GM19099 (cell line): ENCODE measurements at regions not wholly inside any gene's neighbourhood (a gene's known extent, or its start where the extent isn't known, plus 50 kb on each side); places are given as distances from the start of the nearest gene placed in this dataset.

Experiments
- POLR2A ChIP-seq: IDR thresholded peaks from 3 replicates; pipeline ENCODE4 v1.6.1; 2011; ENCODE audit warnings: low read depth; ENCODE audit not compliant: insufficient read length; ENCODE audit errors: extremely low read depth

DNA sequence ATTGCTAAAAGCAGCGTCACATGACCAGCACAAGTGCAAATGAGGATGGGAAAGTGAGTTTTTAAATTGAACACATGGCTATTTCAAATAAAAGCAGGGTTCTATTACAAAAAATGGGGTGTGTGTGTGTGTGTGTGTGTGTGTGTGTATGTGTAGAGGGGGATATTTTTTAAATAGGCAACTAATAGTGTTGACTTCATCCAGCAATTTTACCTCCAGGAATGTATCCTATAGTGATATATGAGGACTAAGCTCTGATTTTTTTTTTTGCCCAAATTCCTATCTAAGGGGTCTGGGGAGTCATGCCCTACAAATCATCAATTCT is 78.9 kb upstream of the AMN1 start:
- peak; percentile 0 for TF ChIP-seq POLR2A

DNA sequence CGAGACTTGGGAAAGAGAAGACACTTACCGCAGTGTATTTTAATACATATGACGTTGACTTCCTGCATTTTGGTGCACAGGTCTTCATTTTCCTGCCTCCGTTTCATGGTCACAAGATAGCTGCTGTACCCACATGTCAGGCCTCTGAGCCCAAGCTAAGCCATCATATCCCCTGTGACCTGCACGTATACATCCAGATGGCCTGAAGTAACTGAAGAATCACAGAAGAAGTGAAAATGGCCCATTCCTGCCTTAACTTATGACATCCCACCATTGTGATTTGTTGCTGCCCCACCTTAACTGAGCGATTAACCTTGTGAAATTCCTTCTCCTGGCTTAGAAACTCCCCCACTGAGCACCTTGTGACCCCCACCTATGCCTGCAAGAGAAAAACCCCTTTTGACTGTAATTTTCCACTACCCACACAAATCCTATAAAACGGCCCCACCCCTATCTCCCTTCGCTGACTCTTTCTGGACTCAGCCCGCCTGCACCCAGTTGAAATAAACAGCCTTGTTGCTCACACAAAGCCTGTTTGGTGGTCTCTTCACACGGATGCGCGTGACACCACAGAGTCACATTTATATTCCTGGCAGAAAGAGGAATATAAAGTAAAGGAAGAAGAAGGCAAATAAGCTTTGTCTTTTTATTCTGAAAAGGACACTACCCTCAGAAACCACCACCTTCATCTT is 78.4 kb upstream of the AMN1 start:
- TF ChIP-seq POLR2A, result peak; percentile 55

DNA sequence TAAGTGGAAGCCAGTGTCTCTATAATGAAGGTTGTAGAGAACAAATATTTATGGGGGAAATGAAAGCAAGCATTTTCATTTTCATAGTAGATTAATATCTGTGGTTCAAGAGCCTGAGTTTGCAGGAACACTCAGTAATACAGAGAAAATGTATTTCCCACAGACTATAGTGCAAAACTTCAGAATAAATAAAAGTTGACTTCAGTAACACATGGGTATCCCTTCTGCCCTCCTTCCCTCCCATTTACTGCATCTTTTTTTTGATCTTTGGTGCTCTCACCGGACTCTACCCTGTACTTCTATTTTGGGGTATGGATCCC is 75.3 kb upstream of the AMN1 start:
- no peak for TF ChIP-seq POLR2A

DNA sequence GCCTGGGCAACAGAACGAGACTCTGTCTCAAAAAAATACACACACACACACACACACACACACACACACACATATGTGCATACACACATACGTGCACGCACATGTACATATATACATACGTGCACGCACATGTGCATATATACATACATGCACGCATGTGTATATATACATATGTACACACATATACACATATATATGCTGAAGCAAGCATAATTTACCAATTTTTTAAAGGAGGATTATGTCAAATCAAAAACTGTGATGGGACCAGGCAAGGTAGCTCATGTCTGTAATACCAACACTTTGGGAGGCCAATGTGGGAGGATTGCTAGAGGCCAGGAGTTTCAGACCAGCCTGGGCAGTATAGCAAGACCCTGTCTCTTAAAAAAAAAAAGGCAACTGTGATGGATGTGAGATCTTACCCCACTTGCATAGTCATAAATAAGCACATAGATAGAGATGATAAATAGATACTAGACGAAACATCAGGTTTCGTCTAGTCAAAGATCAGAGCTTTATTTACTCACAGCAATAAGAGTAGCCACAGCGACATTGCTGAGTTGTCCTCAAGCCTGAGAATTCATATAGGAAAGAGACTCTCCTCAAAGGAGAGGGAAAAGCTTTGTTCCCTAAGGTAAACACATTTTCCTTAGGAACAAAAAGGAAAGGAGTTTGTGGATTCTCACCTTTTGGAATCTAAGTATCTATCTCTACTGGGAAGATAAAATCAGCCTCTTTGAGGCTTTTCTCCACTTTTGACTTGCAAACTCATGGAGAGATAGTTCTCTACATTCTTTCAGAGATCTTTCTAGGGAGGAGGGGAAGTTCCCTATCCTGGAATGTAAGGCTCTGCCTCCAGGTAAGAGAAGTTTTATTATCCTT is 74.7 kb upstream of the AMN1 start:
- TF ChIP-seq POLR2A, result no peak

DNA sequence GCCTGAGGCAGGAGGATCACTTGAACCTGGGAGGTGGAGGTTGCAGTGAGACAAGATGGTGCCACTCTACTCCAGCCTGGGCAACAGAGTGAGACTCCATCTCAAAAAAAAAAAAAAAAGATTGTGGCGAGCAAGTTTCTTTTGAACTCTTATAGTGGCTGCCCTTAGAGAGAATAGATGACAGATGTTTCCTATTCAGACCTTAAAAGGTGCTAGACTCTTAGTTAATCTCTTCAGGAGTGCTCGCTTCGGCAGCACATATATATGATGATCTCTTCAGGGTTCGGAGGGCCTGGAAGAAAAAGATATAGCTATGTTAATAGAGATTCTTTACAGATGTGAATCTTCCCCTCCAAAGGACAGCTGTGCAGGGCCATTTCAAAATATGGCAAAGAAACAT is 73.1 kb upstream of the AMN1 start:
- TF ChIP-seq POLR2A, result no peak

DNA sequence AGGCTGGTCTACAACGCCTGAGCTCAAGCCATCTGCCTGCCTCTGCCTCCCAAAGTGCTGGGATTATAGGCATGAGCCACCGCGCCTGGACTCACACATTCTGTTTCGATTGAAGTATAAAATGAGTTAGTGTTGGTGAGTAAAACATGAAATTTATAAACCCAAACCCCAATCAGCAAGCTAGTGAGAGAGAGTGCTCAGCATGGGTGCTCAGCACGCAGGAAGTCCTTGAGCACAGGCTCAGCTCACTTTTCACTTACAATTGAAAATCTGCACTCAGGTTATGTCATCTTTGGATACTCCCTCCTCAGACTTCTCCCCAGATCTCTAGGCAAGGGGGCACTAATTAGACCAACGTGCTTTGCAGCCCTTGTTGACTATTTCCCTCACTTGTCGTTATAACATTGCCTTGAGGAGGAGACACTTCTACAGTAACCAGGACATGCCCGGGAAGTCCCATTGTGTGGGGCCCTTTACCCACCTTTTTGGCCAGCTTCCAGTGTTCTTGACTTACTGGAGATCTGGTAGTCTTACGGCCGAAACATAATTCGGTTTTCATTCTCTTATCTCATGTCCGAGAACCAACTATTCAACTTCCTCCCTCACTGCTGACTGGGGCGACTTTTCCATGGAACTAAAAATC is 68.5 kb upstream of the AMN1 start:
- no peak for TF ChIP-seq POLR2A

DNA sequence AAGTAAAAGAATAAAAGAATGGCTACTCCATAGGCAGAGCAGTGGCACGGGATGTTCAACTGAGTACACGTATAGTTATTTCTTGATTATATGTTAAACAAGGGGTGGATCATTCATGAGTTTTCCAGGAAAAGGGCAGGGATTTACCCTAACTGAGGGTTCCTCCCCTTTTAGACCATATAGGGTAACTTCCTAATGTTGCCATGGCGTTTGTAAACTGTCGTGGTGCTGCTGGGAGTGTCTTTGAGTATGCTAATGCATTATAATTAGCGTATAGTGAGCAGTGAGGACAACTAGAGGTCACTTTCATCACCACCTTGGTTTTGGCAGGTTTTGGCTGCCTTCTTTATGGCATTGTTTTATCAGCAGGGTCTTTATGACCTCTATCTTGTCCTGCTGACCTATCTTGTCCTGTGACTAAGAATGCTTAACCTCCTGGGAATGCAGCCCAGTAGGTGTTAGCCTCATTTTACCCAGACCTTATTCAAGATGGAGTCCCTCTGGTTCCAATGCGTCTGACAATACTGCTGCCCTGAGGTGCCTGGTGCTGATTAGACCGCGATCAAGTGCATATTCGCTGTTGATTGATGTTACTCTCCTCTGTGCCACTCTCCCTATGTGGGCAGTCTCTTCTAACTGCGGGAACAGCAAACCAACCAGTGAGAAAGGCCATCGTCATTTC is 67.6 kb upstream of the AMN1 start:
- TF ChIP-seq POLR2A, result no peak

DNA sequence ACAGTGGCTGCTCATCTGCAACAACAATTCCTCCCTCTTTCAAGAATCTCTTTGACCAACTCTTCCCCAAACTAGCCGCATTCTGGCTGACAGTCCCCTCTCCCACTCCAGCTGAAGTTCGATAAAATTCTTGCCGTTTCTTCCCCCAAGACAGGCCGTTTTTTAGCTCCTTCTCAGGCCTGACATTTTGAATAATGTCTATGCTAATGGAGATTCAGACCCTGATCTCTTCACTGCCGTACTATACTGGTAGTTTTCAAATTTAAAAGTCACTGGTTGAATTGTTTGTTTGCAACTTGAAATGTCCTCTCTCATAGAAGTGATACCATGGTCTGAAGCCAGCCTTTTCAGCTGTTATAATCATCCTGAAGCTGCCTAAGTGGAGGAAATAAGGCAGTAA is 65.9 kb upstream of the AMN1 start:
- TF ChIP-seq POLR2A, result no peak

DNA sequence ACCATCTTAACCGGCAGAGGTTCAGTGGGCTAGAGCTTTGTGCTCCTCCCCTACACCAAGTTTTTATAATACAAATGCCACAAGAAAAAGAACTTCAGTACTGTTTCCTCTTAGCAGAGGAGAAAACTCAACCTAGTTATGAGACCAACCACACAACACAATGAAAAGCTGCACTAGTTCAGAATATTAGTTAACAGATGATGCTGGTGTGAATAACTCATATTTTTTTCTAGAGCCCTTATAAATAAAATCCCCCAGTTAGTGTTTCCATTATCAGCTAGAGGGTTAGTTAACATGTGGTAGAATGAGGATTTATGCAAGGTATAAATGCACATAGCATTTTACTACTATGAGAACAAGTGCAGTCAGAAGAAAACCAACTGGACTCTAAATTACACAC is 61.9 kb upstream of the AMN1 start:
- no peak for TF ChIP-seq POLR2A

DNA sequence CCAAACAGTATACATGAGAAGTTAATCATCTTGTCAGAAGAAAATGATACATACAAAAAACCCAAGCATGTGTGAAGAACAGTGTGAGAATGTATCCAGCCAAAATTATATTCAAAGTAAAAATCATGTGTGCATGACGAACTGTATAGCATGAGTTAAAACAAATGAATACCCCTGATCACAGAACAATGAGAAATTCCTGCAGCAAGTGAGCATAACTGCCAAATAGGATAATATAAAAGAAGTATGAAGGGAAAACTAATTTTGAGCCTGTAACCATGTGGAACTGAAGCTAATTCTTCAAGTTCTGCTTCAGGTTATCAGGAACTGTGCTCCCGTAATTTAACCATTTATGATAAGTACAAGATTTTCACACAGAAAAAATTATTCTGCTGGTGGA is 56.5 kb upstream of the AMN1 start:
- TF ChIP-seq POLR2A, result no peak

DNA sequence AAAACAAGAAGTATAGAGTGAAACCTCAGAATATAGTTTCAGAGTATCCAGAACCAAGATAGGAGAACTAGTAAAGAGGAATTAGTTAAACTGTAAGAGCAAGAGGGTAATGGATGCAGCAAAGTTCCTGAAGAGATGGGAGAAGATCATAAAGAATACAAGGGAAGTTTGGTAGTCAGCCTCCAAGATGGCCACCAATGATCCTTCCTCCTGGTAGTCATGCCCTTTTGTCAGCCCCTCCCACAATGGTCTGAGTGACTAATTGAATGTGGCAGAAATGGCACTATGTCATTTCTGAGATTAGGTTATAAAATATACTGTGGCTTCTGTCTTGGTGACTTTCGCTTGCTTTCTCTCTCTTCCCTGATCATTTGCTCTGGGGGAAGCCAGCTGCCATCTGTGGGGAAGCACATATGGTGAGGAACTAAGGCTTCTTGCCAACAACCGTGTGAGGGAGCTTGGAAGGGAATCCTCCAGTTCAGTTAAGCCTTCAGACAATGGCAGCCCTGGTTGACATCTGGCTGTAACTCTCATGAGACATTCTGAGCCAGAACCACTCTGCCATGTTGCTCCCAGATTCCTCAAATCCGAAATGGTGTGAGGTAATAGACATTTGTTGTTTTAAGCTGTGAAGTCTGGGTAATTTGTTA is 55.3 kb upstream of the AMN1 start:
- TF ChIP-seq POLR2A, result no peak

DNA sequence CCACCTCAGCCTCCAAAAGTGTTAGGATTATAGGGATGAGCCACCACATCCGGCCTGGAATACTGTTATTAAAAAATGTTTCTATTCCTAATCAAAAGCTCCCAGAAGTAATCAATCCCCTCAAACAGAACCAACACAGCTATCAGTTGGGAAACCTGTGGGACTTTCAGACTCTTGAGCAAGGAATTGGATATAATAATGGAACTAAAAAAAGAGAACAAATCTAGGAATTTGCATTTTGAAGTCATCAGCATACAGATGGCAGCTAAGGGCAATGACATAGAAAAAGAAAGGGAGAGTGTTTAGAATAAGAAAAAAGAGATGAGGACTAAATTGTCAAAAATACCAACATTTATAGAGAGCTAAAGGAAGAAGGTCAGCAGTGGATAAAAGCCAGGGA is 54.7 kb upstream of the AMN1 start:
- no peak for TF ChIP-seq POLR2A

DNA sequence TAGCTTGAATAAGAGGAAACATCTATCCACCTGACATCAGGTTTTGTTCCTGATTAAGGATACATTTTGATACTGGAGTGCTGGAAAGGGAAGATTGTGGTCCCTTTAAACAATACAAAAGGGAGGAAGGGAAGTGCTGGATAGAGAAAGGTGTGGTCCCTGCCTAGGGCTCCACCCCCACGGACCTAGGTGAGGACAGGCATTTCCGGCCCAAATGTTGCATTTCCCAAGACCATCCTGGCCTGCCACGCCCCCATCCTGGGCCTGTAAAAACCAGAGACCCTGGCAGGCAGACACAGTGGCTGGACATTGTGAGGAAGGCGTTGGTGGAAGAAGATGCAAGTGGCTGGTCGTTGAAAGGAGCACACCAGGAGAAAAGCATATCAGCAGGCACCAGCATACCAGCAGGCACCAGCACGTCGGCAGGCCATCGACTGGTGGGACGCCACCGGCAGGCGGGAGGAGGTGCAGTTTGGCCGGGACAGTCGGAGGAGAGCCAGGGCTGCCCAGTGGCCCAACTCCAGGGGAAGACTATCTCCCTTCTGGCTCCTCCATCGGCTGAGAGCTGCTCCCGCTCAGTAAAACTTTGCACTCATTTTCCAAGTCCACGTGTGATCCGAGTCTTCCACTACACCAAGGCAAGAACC is 53.2 kb upstream of the AMN1 start:
- TF ChIP-seq POLR2A, result no peak

DNA sequence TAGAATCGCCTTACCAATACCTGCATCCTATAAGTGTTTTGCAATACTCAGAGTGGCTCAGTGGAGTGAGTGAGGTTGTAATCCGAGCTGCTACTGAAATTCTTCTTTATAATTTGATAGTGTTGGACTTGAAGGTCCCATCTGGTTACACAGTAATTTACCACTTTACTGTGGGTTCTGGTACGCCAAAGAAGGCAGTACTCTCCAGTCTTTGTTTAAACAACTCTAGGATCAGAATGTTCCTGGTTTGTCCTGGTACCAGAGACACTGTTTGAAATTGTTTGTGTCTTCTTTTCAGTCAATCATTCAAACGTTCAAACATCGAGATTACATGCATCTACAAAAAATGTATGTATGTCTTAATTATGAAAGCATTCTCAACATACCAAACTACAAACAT is 51.3 kb upstream of the AMN1 start:
- TF ChIP-seq POLR2A, result no peak

DNA sequence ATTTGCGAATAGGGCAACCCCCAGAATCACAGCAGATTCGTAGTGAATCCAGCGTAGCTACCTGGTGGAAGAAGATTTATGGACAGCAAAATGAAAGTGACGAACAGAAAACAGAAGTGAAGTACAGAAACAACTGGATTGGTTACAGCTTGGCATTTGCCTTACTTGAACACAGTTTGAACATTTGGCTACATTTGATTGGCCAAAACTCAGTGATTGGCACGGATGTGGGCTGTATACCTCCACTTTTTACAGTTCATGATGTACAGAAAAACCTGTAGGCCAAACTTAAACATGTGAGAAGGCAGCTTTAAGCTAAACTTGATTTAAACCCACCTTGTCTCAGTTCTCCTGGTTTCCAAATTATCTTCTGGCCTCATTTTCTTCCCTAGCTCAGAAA is 49.9 kb upstream of the AMN1 start:
- TF ChIP-seq POLR2A, result no peak
